Head of caudate nucleus (tissue), 42 donors: ENCODE measurements at regions not wholly inside any gene's neighbourhood (a gene's known extent, or its start where the extent isn't known, plus 50 kb on each side); places are given as distances from the start of the nearest gene placed in this dataset.
"Not testable (repeated sequence)": the region's sequence is repeated elsewhere in the genome, so short reads cannot be mapped to it uniquely, and the experiment has no call there.

Source experiments
- DNase-seq, 42 donors: peaks; one replicate each; pipeline versions ENCODE4 v3.0.0 to v3.0.0-alpha.2; 2020 to 2021; ENCODE audit warnings: mixed read lengths in 7 of 42
- intact Hi-C: fragments of 100-400 bp; cut with DNase I; formaldehyde crosslinking; loops from one replicate; pipeline ENCODE4 v1.15.0; 2022

GRCh38 chr13:40016953-40017660, 361.6 kb downstream of the COG6 start:
- intact Hi-C loops = no loop called here
- no peak for DNase-seq

GRCh38 chr13:40017662-40018262, 362.3 kb downstream of the COG6 start:
- no peak for DNase-seq
- intact Hi-C loops = no loop called here

GRCh38 chr13:40023595-40024203, 368.2 kb downstream of the COG6 start:
- no peak for DNase-seq

GRCh38 chr13:40024204-40024966, 368.9 kb downstream of the COG6 start:
- no peak for DNase-seq
- intact Hi-C loops = no loop called here

More at GRCh38 chr13:40023595-40024203, 368.2 kb downstream of the COG6 start:
- intact Hi-C loops = no loop called here

GRCh38 chr13:40024967-40025714, 369.7 kb downstream of the COG6 start:
- DNase-seq = no peak
- intact Hi-C loops = no loop called here

GRCh38 chr13:40026174-40026585, 370.7 kb downstream of the COG6 start:
- intact Hi-C loops = no loop called here
- no peak for DNase-seq

GRCh38 chr13:40026741-40027140, 371.3 kb downstream of the COG6 start:
- intact Hi-C loops = no loop called here
- no peak for DNase-seq

GRCh38 chr13:40028446-40028845, 373.0 kb downstream of the COG6 start:
- no peak for DNase-seq

GRCh38 chr13:40031031-40031430, 375.6 kb downstream of the COG6 start:
- no peak for DNase-seq
- intact Hi-C loops = no loop called here

More at GRCh38 chr13:40028446-40028845, 373.0 kb downstream of the COG6 start:
- intact Hi-C loops = no loop called here

GRCh38 chr13:40039061-40039460, 383.6 kb downstream of the COG6 start:
- intact Hi-C loops = no loop called here
- DNase-seq = no peak

GRCh38 chr13:40042991-40043390, 387.5 kb downstream of the COG6 start:
- DNase-seq = no peak
- intact Hi-C loops = no loop called here

- no peak for DNase-seq
- intact Hi-C loops = no loop called here
Observed at GRCh38 chr13:40043764-40044163, 388.3 kb downstream of the COG6 start.

- intact Hi-C loops = no loop called here
- no peak for DNase-seq
Observed at GRCh38 chr13:40047322-40047771, 391.9 kb downstream of the COG6 start.

- DNase-seq = no peak
- intact Hi-C loops = no loop called here
Observed at GRCh38 chr13:40048551-40048950, 393.1 kb downstream of the COG6 start.

- intact Hi-C loops = no loop called here
- peak in 33 of 42 donors; percentile 27 to 88 (median 58) for DNase-seq
Observed at GRCh38 chr13:40052954-40053353, 397.5 kb downstream of the COG6 start.

- intact Hi-C loops = no loop called here
- no peak for DNase-seq
Observed at GRCh38 chr13:40053401-40053800, 397.9 kb downstream of the COG6 start.

- intact Hi-C loops, DNase-seq: not testable (repeated sequence)
Observed at GRCh38 chr13:40054422-40054821, 399.0 kb downstream of the COG6 start.

- peak in 1 of 42 donors; percentile 19 for DNase-seq
- intact Hi-C loops = no loop called here
Observed at GRCh38 chr13:40056898-40057619, 401.6 kb downstream of the COG6 start.
